VCaP (cell line): ENCODE measurements at regions not wholly inside any gene's neighbourhood (a gene's known extent, or its start where the extent isn't known, plus 50 kb on each side); places are given as distances from the start of the nearest gene placed in this dataset.

Experiments used
- H3K27ac ChIP-seq: fragments of 450-650 bp; 2 replicates; pipeline ENCODE4 v1.5.1; 2017
- CTCF ChIP-seq: fragments of 450-650 bp; conservative IDR thresholded peaks from 2 replicates; pipeline ENCODE4 v1.5.1; 2017; ENCODE audit warnings: mild to moderate bottlenecking, moderate library complexity

- no peak overlapping the region for H3K27ac ChIP-seq
Observed at GRCh38 chr7:116431787-116432526, 67.6 kb upstream of the CAV2 start.

GRCh38 chr7:116432527-116432916 lies 67.0 kb upstream of the CAV2 start:
- TF ChIP-seq CTCF, result no peak
- no peak overlapping the region for H3K27ac ChIP-seq

More at GRCh38 chr7:116431787-116432526, 67.6 kb upstream of the CAV2 start:
- no peak for TF ChIP-seq CTCF

GRCh38 chr7:116433246-116433645 lies 66.3 kb upstream of the CAV2 start:
- H3K27ac ChIP-seq, result no peak overlapping the region
- TF ChIP-seq CTCF, result no peak

- TF ChIP-seq CTCF, result no peak
- no peak overlapping the region for H3K27ac ChIP-seq
Observed at GRCh38 chr7:116434820-116435341, 64.7 kb upstream of the CAV2 start.

- no peak overlapping the region for H3K27ac ChIP-seq
- no peak for TF ChIP-seq CTCF
Observed at GRCh38 chr7:116436305-116436826, 63.2 kb upstream of the CAV2 start.

GRCh38 chr7:116438267-116438666 lies 61.3 kb upstream of the CAV2 start:
- peak; percentile 54 for TF ChIP-seq CTCF
- no peak overlapping the region for H3K27ac ChIP-seq

GRCh38 chr7:116439005-116439404 lies 60.5 kb upstream of the CAV2 start:
- no peak for TF ChIP-seq CTCF
- H3K27ac ChIP-seq, result no peak overlapping the region
